NCI-H69 (cell line): ENCODE measurements at regions not wholly inside any gene's neighbourhood (a gene's known extent, or its start where the extent isn't known, plus 50 kb on each side); places are given as distances from the start of the nearest gene placed in this dataset.
A peak's percentile ranks its signal among the peaks of the same experiment; 100 is the strongest.

Experiments
- DNase-seq: peaks from one replicate; lab custom pipeline; 2025; lab: John Stamatoyannopoulos, UW

DNA sequence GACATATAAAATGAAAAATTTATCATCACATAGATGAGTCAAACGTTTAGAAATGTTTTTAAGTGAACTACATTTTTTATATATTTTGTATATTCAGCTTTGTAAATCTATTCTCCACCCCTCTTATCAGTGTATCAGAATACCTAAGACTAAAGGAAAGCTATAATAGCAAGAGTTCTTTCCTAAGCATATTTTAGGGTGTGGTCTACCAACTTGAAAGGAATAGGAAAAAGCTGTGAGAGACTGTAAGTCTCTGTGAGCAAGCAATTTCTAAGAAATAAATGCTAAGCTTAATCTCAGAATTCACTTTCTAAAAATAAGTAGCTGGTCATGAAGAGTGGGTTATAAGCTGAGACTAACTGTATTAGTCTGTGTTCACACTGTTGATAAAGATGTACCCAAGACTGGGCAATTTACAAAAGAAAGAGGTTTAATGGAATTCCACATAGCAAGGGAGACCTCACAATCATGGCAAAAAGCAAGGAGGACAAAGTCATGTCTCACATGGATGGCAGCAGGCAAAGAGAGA, 175.4 kb upstream of the PREP start:
- DNase-seq: no peak

DNA sequence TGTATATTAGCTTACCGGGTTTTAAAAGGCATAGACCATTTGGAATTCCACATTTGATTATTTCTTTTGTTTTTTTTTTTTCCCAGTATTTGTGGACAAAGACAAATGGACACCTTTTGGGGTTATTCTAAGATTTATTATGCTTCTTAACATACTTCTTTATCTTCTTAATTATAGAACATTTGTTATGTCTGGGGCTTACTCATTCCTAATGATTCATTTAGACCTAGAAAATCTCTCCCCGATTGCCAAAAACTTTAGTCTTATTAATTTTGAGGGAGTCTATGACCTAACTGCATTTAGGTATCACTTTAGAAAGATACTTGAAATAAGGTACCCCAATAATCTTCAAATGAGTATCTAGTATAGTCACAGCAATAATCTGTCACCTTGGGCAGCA, 170.7 kb upstream of the PREP start:
- no peak for DNase-seq

DNA sequence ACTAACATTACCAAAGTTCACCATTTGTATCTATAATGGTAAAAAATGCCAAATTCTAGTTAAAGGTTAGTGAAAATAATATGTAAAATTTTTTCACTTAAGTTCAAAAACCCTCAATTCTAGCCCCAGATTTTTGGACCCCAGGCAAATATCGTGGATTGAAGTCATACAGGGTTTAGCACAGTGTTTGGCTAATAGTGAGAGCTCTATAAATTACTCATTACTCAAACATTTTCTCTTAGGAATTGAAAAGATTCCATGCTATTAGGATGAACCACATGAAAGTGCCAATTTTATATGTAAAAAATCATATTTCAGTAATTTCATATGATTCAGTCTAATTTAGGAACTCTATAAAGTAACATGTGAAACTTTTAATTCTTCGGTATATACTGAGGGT, 170.3 kb upstream of the PREP start:
- no peak for DNase-seq

DNA sequence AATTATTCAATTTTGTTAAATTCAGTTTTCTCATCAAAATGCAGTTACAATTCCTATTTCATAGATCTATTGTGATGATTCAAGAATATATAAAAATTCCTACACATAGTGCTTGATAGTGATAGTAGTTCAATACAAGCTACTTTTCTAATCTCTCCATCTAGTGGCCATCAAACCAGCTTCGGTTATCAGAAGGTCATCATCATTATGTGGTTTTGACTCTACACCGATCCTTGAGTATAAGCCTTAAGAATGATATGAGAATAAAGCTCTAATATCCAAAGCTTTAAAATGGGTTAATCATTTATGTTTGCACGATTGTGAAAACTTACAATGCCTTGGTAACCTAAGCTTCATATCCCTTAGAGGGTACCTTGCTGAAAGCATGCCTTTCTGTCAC, 167.5 kb upstream of the PREP start:
- no peak for DNase-seq

- DNase-seq: no peak
These were observed 166.8 kb upstream of the PREP start for GRCh38 chr6:105569706-105570105.

GRCh38 chr6:105568751-105569150, 165.9 kb upstream of the PREP start:
- no peak for DNase-seq

- no peak for DNase-seq
These were observed 165.3 kb upstream of the PREP start for GRCh38 chr6:105568142-105568541.

DNA sequence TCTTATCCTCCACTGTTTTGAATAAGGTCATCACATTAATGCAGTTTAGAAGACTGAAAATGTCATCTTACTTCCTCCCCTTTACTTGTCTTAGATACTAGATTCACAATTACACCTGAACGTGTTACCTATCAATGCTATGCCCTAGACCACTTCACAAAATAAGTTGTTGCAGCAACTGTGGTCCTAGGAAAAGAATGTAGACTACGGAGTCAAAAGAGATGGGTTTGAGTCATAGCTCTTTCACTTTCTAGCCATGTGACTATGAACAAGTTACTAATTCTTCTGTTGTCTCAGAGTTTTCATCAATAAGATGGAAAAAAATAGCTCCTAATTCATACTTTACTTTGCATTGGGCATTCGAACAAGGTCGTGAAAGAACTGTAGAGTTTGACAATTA, 164.3 kb upstream of the PREP start:
- no peak for DNase-seq

DNA sequence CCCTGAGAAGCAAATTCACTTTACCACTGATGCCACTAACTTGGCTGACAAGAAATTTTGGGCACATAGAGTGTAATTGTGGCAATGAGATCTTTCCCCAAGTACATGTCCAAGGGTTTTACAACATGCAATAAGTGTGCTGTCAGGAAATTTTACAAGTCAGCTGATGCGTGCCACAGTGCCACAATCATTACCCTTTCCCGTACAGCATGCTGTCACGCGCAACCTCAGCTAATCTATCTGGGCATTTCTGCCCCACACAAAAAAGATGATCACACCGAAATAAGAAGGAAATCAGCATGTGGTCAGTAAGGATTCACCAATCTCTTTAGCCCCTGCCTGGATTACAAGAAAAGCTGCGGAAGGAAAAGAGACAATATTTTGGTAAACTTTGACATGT, 163.6 kb upstream of the PREP start:
- no peak for DNase-seq

- no peak for DNase-seq
These were observed 161.4 kb upstream of the PREP start for GRCh38 chr6:105564121-105564902.

DNA sequence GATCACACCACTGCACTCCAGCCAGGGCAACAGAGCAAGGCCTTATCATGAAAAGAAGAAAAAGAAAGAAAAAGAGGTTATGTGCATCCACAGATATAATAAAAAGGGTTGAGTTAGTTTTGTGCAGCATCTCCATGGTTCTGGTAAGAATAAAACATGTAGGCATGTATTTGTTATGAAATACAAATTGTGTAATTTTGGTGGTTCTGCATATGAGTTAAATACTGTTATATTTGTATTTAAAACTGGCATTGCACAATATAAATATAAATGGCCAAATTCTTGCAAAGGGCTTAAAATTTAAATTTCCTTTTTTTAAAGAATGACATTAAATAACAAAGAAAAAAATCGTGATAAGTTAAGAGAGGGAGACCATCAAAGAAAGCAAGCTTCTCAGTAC, 159.1 kb upstream of the PREP start:
- DNase-seq: no peak

- DNase-seq: no peak
These were observed 158.6 kb upstream of the PREP start for GRCh38 chr6:105561486-105561885.

DNA sequence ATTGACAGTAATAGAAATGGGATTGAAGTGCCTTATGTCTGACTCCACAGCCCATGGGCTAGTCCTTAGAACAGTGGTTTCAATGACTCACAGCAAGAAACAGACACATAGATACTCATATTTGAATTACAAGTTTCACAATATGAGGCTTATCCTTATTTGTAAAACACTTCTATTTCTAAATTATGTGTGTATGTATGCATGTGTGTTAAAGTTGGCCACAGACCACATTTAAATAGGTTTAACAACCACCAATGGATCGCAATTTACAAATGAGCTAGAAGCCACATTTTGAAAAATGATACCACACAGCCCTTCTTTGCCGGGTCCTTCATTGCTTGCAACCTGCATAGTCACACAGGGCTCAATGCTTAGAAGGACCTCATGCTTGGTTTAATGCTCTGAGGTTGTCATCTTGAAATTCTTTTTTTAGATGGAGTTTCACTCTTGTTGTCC, 157.8 kb upstream of the PREP start:
- no peak for DNase-seq

GRCh38 chr6:105557291-105557690, 154.4 kb upstream of the PREP start:
- no peak for DNase-seq

- DNase-seq: peak; percentile 92
These were observed 150.3 kb upstream of the PREP start for GRCh38 chr6:105553171-105553570.

DNA sequence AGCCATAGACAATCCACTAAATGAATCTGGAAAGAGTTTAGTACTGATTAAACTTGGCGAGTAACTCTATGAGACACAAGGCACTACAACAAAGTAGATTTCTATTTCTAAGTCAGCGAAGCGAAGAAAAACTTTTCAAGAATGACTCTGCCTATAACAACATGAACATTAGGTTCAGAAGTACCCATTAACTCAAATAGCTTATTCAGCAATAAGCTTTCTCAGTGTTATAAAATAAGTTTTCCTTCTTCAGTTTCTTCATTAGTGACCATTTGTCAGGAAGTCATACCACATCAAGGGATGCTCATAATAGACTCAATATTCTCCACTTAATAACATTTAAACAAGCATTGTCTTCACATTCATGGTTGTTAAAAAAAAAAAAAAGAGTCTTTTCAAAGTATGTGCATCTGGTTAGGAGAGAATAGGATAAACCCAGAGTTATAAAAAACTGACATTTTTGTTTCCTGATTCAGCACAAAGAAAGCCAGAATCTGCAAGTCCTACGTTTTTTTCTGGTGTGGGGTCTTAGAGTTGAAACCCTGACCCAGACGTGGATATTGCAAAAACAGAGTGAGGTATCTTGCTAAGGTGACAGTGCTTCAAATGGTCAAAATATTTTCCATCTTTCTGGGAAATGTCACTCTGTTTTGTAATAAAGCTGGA, 148.2 kb upstream of the PREP start:
- no peak for DNase-seq

- DNase-seq: no peak
These were observed 143.9 kb upstream of the PREP start for GRCh38 chr6:105546754-105547153.

DNA sequence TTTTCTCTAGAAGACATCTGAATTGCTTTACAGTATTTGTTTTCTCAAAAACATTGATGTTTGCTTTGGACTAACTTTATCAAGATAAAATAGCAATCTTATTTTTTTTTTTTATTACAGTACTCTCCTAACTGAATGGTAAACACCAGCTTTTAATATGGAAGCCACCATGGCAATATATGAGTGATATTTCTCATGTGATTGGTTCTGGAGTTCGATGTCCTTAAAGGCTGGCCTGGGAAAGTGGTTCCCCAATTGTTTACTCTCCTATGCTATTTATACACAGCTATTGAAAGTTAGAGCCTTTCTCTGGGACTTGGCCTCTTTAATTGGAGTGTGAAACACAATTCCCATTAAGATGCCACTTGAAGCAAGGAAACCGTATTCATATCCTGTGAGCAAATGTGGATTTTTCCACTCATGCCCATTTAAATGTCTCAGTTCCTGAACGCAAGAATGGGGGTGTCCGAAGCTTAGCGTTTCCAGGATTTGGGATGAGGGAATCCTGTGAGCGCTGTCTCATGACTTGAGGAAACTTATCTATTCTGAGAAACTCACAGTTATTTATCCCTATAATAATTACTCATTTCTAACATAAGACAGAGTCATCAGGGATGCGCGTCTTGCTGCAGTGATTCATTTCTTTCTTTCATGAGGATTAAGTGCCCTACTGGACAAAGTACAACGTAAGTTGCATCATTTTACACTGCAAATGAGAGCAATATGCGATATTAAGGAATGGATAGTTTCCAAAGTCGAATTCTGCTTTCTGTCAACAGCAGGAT, 143.3 kb upstream of the PREP start:
- DNase-seq: no peak

- no peak for DNase-seq
These were observed 142.5 kb upstream of the PREP start for GRCh38 chr6:105545228-105545920.

GRCh38 chr6:105539911-105540310, 137.0 kb upstream of the PREP start:
- no peak for DNase-seq

DNA sequence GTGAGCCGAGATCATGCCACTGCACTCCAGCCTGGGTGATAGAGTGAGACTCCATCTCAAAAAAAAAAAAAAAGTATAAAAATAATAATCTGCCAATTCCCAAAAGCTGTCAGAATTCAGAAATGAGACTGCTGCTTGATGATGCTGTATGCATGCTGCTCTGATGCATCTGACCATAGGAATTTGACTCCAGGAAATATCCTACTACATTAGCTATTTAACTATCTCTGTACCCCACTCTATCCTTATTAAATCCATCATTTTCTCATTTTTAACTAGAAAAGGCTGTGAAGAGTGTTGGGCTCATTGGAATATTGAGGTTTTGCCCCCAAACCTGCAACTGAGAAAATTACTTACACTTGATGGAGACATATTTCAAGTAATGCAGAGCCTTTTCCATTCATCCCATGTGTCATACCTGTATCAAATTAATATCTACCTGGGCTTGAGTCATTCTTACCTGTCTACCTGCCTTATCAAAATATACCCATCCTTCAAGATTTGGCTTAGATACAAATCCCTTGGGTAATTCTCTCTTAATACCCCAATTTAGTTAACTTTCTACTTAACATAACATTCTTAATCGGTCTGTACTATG, 135.2 kb upstream of the PREP start:
- no peak for DNase-seq

- no peak for DNase-seq
These were observed 134.1 kb upstream of the PREP start for GRCh38 chr6:105536961-105537360.
